ENCODE measurements at regions not wholly inside any gene's neighbourhood (a gene's known extent, or its start where the extent isn't known, plus 50 kb on each side); places are given as distances from the start of the nearest gene placed in this dataset.

DNA sequence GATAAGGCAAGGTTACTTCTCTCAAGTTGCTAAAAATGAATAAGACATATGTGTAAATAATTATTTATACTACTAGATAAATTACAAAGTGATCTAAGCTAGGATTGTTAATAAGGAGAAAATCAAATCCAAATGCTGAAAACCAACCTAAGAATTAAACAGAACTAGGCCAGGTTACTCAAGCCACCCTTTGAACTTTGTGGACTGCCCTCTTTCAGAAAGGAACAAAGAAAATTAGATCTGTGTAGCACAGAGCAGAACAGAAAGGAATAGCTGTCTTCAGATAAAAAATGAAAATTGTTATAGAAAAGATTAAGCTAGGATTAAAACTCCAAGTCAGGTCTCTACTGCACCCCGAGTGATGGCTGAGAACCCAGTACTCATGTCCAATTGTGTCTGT is 158.2 kb upstream of the LRIG1 start:
- Histone ChIP-seq H3K9me3 (replicated peaks; ENCODE audit: control insufficient read depth, insufficient read depth, low read length) (no peaks in the 10 kb centered on the region), H3K9me1 (replicated peaks; ENCODE audit: control insufficient read depth, extremely low read depth, insufficient read depth, low read length) (no peaks in the 10 kb centered on the region), H4K20me1 (replicated peaks; ENCODE audit: control insufficient read depth, extremely low read depth, insufficient read depth, low read length) (no peaks in the 10 kb centered on the region), H3K27ac (ENCODE audit: insufficient read depth, low read depth, low read length) (no peak overlapping the region), H3K9ac (replicated peaks; ENCODE audit: extremely low read depth, insufficient read depth, low read length) (no peak overlapping the region), H3K79me2 (ENCODE audit: control insufficient read depth, insufficient read depth, low read length) (no peaks in the 10 kb centered on the region), H2AFZ (ENCODE audit: low read depth, low read length) (no peak overlapping the region), H3K36me3 (ENCODE audit: control insufficient read depth in 2 of 2, extremely low read depth in 1 of 2, insufficient read depth in 2 of 2, low read length in 2 of 2) (no peaks in the 10 kb centered on the region), H3K4me1 (ENCODE audit: control insufficient read depth, extremely low read depth, insufficient read depth, low read length) (no peaks in the 10 kb centered on the region), H3K4me3 (replicated peaks in 1 of 3; ENCODE audit: insufficient read depth in 1 of 3, low read depth in 1 of 3, low read length in 3 of 3) (no peak overlapping the region), H3K4me2 (ENCODE audit: insufficient read depth, low read length) (no peak overlapping the region), H3K27me3 (ENCODE audit: control insufficient read depth in 2 of 2, insufficient read depth in 2 of 2, low read length in 2 of 2) (peaks cover 8 to 13% of the 10 kb centered on the region in 2 experiments)
- no peak for DNase-seq (ENCODE audit: low read depth, low spot score)
- ChIA-PET CTCF (no interaction called here), POLR2A (no interaction called here)
- no peak for FAIRE-seq
- dilution Hi-C loops (cut with MboI; ENCODE audit: extremely low pct_ligation_motif_present, low sequenced_read_pairs), result no loop called here
- BruUV-seq (replicated peaks), result no TSS peak
- intact Hi-C loops (cut with micrococcal nuclease), result no loop called here
- no peak for TF ChIP-seq EZH2 (IDR thresholded peaks at IDR 0.05; ENCODE audit: borderline replicate concordance, low read depth, low read length, severe bottlenecking)
- TF ChIP-seq JUN (IDR thresholded peaks at IDR 0.05; ENCODE audit: borderline replicate concordance, insufficient read depth, insufficient read length, low read depth), result no peak
- TF ChIP-seq, protein P1, sequence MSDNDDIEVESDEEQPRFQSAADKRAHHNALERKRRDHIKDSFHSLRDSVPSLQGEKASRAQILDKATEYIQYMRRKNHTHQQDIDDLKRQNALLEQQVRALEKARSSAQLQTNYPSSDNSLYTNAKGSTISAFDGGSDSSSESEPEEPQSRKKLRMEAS (IDR thresholded peaks at IDR 0.05; ENCODE audit: insufficient read depth, insufficient read length), result no peak
- TF ChIP-seq MYC (IDR thresholded peaks at IDR 0.05; ENCODE audit: low read depth, low read length), result no peak
- no peak for TF ChIP-seq POLR2A (IDR thresholded peaks at IDR 0.05; ENCODE audit: low read depth, low read length)
- no peak for TF ChIP-seq GATA2 (IDR thresholded peaks at IDR 0.05; ENCODE audit: insufficient read depth, insufficient read length, low read depth, low read length)
- TF ChIP-seq, protein P2, sequence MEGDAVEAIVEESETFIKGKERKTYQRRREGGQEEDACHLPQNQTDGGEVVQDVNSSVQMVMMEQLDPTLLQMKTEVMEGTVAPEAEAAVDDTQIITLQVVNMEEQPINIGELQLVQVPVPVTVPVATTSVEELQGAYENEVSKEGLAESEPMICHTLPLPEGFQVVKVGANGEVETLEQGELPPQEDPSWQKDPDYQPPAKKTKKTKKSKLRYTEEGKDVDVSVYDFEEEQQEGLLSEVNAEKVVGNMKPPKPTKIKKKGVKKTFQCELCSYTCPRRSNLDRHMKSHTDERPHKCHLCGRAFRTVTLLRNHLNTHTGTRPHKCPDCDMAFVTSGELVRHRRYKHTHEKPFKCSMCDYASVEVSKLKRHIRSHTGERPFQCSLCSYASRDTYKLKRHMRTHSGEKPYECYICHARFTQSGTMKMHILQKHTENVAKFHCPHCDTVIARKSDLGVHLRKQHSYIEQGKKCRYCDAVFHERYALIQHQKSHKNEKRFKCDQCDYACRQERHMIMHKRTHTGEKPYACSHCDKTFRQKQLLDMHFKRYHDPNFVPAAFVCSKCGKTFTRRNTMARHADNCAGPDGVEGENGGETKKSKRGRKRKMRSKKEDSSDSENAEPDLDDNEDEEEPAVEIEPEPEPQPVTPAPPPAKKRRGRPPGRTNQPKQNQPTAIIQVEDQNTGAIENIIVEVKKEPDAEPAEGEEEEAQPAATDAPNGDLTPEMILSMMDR (IDR thresholded peaks at IDR 0.05; ENCODE audit: extremely low read depth in 1 of 2, insufficient read depth in 1 of 2, low read depth in 1 of 2, low read length in 2 of 2), result no peak
- TF ChIP-seq FOS (IDR thresholded peaks at IDR 0.05; ENCODE audit: borderline replicate concordance, insufficient read depth, low read length), result no peak
- no peak for TF ChIP-seq POLR2AphosphoS5 (IDR thresholded peaks at IDR 0.05; ENCODE audit: insufficient read depth, low read depth, low read length)

Data from endothelial cell of umbilical vein (primary cell).